ENCODE measurements at regions not wholly inside any gene's neighbourhood (a gene's known extent, or its start where the extent isn't known, plus 50 kb on each side); places are given as distances from the start of the nearest gene placed in this dataset.

DNA sequence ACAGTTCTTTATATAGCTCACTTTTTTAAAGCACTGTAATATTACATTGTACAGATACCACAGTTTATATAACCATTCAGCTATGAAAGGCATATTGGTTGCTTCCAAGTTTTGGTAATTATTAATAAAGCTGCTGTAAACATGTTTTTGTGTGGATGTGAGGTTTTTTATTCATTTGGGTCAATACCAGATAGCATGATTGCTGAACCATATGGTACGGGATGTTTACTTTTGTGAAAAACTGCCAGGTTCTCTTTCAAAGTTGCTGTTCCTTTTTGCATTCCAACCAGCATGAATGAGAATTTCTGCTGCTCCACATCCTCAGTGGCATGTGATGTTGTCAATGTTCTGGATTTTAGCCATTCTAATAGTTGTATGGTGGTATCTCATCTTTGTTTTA is 439.6 kb upstream of the NMUR2 start:
- no peak for TF ChIP-seq POLR2AphosphoS5 (IDR thresholded peaks at IDR 0.05; ENCODE audit: low read depth, low read length)
- TF ChIP-seq POLR2A (IDR thresholded peaks at IDR 0.05; ENCODE audit: low read depth, low read length): no peak
- no peak for TF ChIP-seq TAF1 (IDR thresholded peaks at IDR 0.05; ENCODE audit: borderline replicate concordance, low read depth, low read length)
